Left lobe of liver (tissue), 2 donors: ENCODE measurements at regions not wholly inside any gene's neighbourhood (a gene's known extent, or its start where the extent isn't known, plus 50 kb on each side); places are given as distances from the start of the nearest gene placed in this dataset.
A peak's percentile ranks its signal among the peaks of the same experiment; 100 is the strongest.

ENCODE experiments used
- ATAC-seq: fragments of 200-7000 bp; cut with Tn5 transposase; one replicate; pipeline ENCODE4 v1.9.1; 2020; ENCODE audit warnings: mild to moderate bottlenecking, moderate library complexity
- DNase-seq: peaks from one replicate; pipeline ENCODE4 v3.0.0-alpha.2; 2020; ENCODE audit warnings: low spot score
- donor health status: DM: no; HTN: no; CAD: no; lungs with moderate emphysema.
- donor health status: DM: no; HTN: yes; CAD: no.

DNA sequence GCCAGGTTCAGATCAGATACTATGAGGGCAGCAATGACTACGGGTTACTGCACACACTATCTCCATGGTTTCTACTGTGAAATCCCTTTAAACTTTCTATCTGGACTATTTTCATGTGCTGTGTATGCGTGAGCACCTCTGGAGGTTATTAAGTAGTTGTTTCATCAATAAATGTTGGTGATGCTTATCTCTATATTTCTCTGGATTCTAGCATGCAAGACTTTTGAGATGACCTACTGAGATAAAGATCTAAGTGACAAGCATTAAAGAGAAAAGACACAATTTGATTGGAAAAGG is 194.0 kb downstream of the NRIP1 start:
- DNase-seq (no peak), ATAC-seq (no peak)

DNA sequence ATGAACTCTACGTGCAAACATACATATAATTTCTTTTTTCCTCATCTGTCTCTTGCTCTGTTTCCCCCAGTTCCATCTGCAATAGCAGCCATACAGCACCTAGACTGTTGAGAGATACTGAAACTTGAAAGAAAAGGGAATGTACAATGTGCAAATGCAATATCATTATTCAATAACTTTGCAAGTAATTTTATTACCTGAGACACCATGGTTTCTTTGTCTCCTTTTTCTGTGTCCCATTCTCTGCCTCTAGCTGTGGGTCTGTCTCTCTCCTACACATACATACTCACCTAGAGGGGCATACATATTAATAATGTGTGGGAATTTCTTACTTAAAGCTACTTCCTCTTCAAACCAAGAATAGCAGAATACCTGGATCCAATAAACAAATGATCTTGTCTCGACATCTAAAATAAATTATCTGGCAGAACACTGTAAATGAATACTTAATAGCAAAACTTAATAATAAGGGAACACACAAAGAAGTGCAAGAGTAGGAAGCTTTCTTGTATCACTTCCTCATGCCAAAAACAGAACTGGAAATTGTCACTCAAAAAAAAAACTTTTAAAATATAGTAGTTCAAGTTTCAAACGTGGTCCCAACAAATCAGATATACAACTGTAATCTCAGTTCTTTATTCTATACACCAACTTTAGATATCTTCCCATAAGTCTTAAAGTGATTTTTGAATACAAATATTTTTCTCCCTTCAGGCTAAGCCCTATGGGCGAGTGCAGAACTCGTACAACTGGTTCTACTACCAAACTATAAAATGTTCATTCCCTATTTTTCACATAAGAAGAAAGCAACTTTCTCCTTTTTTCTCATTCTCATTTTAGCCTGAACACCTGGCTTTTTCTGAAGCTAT is 194.6 kb downstream of the NRIP1 start:
- DNase-seq (no peak), ATAC-seq (no peak)

GRCh38 chr21:14866859-14867765 is 197.7 kb downstream of the NRIP1 start:
- ATAC-seq (no peak), DNase-seq (no peak)

DNA sequence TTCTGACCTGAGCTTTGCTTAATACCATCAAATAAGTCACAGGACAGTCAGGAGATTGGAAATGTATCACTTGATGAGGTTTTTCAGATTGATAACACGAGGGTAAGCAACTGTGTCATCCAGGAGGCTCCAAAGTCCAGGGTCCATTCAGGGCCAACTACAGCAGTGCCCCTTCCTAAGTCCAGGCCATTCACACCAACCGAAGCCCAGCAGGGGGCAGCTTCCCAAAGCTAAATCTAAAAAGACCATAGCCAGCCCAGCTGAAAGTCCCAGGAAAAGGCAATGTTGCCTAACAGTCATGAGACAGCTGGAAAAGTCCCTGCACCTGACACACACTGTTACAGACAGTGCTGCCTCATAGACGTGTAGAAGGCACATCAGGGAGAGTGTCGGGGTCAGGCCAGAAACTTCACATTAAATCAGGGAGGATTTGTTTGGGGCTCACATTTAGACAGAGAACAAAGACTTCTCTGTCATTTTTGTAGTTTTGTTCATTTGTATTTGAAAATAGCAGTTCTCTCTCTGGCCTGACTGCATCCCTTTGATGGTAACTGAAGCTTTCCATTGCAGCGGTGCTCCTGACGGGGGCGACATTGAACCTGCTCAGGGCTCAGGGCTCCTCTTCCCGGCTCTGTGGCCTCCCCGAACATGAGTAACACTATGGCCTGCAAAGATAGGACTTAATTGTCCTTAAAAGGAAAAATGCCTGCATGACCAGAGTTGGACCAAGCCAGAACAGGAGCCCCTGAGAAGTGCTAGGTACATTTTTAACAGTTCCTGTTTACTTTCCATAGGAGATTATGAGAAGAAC is 200.4 kb downstream of the NRIP1 start:
- peak; percentile 93 for ATAC-seq
- peak; percentile 88 for DNase-seq

DNA sequence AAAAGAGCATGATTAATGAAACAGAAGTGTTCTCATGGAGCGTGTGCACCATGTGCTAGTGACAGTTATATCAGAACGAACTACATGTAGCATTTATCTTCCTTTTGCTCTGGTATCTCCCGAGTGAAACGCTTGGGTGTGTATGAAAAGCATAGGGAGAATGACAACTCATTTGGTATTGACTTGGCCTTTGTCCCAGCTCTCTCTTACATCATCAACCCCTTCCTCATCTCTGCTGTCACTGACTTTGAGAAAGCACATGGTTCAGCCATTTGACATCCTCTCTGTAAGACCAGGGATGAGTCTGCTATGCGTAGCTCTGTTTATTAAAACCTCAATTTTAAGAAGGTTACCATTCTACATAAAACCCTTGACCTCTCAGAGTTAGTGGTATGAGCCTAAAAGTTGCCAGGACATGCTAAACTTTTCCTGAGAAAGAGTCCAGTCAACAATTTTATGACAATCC is 201.0 kb downstream of the NRIP1 start:
- ATAC-seq (peak; percentile 24), DNase-seq (no peak)

DNA sequence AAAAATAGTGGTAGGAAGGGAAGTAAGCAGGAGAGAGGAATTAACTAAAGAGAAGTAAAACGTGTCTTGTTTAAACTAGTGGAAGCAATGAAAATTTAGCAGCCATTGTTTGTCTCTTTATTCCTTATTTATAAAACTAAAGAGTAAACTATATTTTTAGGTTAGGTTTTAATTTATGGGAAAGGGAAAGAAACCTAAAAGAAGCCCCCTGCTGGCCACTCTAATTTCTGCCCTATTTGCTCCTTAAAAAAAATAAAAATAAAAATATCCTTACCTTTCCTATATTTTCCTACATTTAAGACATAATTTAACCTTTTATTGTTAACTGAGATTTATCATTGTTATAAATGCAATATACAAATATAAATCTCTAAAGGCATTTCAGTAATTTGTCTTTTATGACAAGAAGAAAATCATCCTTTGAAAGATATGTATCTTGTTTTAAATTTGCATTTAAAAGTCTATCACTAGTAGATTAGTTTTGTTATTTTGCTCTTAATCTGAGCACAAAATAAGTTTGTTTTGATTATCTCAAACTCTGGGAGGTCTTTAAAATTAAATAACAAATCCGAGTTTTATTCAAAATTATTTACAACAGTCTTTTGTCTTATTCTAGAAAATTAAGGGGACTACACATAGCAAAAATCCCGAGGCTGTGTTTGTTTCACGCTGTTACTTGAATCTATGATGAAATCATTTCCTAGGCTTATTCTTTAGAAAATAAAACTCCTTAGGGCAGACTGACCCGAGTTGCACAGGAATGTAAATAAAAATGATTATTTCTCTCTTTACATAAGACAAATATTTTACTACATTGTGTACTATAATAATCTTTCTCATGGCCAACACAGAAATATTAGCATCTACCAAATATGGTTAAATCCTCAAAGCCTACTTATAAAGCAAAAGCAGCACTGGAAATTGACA is 201.7 kb downstream of the NRIP1 start:
- DNase-seq = no peak
- ATAC-seq = no peak

- ATAC-seq (no peak), DNase-seq (no peak)
Measured at GRCh38 chr21:14858311-14858710, 206.5 kb downstream of the NRIP1 start.

GRCh38 chr21:14857529-14857928 is 207.3 kb downstream of the NRIP1 start:
- ATAC-seq (no peak), DNase-seq (no peak)

DNA sequence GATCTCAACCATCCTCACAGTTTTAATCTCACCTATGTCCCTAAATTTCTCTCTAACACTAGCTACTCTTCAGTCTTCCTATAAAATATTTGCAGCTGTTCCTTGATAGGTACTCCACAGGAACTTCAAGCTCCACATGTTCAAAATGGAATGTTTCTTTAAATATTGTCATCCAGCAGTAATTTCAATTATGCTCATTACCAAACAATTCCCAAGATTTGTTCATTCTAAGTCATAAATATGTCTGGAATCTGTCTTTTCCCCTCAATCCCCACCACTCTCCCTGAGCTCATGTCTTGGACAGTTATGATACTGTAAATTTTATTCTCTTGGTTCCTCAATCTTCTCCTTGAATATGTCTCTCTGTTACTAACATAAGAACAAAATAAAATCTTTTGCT is 214.4 kb downstream of the NRIP1 start:
- no peak for ATAC-seq
- DNase-seq = no peak

DNA sequence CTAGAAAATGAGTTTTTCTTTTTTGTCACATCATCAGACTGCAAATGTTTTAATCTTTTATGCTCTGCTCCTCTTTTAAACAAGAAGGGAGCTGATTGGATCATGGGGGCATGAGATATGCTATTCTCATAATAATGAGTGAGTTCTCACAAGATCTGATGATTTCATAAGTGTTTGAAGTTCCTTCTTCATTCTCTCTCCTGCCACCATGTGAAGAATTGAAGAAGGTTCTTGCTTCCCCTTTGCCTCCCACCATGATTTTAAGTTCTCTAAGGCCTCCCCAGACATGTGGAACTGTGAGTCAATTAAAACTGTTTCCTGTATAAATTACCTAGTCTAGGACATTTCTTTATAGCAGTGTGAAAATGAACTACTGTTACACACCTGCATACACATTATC is 218.2 kb downstream of the NRIP1 start:
- ATAC-seq (no peak), DNase-seq (no peak)

DNA sequence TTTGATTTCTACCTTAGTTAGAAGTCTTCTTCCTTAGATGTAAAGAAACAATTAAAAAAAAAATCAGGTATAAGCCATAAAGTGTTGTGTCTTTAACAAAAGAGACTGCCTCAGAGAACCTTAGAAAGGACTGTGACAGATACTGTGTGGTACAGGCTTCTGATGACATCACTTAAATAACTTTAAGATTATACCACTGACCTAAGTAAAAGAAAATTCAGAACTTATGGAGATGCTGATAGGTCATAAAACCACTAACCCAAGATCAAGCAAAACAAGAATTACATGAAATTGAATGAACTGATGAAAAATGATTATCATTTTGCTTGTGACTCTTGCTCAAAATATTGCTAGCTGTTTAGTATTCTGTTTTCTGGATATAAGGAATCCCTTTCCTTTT is 220.8 kb downstream of the NRIP1 start:
- DNase-seq = no peak
- no peak for ATAC-seq

GRCh38 chr21:14842601-14843000 is 222.2 kb downstream of the NRIP1 start:
- ATAC-seq = no peak
- DNase-seq = no peak

DNA sequence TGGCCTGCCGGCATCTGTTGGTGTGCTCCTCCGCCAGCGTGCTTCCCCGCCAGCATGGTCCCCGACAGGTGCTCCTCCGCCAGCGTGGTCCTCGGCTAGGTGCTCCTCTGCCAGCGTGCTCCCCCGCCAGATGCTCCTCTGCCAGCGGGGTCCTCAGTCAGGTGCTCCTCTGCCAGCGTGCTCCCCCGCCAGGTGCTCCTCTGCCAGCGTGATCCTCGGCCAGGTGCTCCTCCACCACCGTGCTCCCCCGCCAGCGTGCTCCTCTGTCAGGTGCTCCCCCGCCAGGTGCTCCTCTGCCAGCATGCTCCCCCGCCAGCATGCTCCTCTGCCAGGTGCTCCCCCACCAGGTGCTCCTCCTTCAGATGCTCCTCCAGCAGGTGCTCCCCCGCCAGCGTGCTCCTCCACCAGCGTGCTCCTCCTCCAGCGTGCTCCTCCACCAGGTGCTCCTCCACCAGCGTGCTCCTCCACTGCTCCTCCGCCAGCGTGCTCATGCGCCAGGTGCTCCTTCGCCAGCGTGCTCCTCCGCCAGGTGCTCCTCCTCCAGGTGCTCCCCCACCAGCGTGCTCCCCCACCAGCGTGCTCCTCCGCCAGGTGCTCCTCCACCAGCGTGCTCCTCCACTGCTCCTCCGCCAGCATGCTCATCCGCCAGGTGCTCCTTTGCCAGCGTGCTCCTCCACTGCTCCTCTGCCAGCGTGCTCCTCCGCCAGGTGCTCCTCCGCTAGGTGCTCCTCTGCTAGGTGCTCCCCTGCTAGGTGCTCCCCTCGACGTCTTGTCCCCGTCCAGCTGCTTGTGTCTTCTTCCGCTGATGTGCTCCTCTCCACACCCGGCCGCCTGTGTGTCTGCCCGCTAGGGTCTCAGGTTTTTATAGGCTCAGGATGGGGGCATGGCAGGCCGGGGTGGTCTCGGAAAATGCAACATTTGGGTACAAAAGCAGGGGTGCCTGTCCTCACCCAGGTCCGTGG is 223.0 kb downstream of the NRIP1 start:
- no peak for DNase-seq
- no peak for ATAC-seq

DNA sequence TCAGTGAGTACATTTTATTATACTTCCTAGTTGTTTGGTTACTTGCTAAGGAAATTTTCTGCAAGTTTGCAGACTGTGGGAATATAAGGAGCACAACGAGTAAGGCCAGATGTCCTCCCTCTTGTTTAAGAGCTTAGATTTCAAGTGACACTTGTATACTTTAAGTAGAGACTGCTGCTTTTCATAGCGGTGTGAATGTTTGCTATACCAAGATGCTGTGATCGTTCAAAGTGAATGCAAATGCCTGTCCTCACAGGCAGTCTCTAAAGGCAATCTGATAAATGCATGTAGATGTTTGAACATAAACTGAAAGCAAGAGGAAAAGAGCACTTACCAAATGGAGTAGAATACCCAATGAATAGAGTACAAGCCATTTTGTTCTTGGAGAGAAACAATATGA is 226.4 kb downstream of the NRIP1 start:
- ATAC-seq (no peak), DNase-seq (no peak)

DNA sequence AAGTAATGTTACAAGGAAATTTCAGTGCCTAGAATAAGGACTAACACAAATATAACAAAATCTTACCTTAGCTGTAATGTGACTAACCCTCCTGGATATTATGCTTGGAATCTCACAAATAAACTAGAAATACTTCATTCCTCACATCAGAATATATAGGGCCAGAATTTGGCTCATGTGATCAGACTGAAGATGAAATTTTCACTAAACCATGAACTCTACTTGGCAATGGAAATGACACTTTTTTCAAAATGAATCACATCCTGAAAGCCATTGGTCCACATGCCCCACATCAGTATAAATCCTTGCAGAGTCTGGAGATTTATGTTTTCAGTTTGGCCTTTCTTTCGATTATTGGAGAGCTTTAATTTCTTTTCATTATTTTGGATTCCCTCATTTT is 227.8 kb downstream of the NRIP1 start:
- DNase-seq (no peak), ATAC-seq (no peak)

DNA sequence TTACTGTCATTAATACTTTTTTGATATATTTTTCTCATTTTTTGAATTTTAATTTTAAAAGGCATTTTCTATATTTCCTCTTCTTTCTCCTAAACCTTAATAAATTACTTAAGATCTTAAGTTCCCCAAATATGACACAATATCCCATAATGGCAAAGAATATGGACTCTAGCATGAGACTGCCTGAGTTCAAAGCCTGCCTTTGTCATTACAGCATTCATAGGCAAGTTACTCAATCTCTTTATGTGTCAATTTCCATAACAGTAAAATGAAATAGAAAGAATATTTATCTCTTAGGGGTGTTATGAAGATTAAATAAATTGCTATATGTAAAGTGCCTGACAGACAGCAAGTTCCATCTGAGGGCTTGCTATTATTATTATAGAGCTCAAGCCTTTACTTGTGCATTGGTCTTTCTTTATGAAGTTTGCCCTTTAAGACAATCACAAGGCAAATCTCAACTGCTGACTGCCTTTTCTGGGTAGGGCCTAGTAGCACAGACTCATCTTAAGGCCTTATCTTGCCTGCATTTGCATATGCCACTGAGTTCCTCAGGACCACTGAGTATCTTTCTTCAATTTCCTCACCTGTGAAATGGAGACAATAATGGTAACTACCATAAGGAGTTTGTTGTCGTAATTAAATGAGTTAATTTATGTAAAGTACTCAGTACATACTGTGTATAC is 231.0 kb downstream of the NRIP1 start:
- no peak for ATAC-seq
- no peak for DNase-seq

DNA sequence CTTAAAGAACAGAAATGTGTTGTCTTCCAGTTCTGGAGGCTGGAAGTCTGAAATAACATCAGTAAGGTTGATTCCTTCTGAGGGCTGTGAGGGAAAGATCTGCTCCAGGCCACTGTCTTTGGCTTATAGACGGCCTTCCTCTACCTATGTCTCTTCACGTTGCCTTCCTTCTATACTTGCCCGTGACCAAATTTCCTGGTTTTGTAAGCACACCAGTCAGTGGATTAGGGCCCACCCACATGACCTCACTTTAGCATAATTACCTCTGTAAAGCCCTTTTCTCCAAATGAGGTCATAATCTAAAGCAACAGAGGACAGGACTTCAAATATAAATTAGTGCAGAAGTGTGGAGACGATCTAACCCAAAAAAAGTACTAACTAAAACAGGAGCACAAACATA is 231.6 kb downstream of the NRIP1 start:
- DNase-seq = no peak
- ATAC-seq = no peak

GRCh38 chr21:14830307-14830706 is 234.5 kb downstream of the NRIP1 start:
- no peak for ATAC-seq
- DNase-seq = no peak
